Activated CD4-positive, alpha-beta T cell treated with anti-CD3 and anti-CD28 coated beads, Interleukin-2, amount 10 ng/mL, durations not matched to agents 7 days and 5 days (primary cell): ENCODE measurements at regions not wholly inside any gene's neighbourhood (a gene's known extent, or its start where the extent isn't known, plus 50 kb on each side); places are given as distances from the start of the nearest gene placed in this dataset.
"Not testable (repeated sequence)": the region's sequence is repeated elsewhere in the genome, so short reads cannot be mapped to it uniquely, and the experiment has no call there.

Experiments used
- CTCF ChIA-PET: fragments of 350-600 bp; sonication (Branson Sonifier 250); formaldehyde crosslinking; loops from one replicate; lab custom pipeline; 2021; ENCODE audit warnings: antibody characterized with exemption; lab: Charles Lee
- POLR2A ChIA-PET: fragments of 350-600 bp; sonication (Branson Sonifier 250); formaldehyde crosslinking; loops from one replicate; lab custom pipeline; 2021; ENCODE audit warnings: antibody characterized with exemption; lab: Charles Lee
- DNase-seq: peaks from one replicate; pipeline ENCODE4 v3.0.0-alpha.2; 2020
- H3K27ac Mint-ChIP-seq: one replicate; pipeline ENCODE4 v1.8.0; 2021; ENCODE audit warnings: mild to moderate bottlenecking, moderate library complexity, mixed read lengths
- H3K27me3 Mint-ChIP-seq: one replicate; pipeline ENCODE4 v1.8.0; 2021; ENCODE audit warnings: mixed read lengths
- H3K36me3 Mint-ChIP-seq: one replicate; pipeline ENCODE4 v1.8.0; 2021; ENCODE audit warnings: low read depth, mixed read lengths
- H3K4me1 Mint-ChIP-seq: one replicate; pipeline ENCODE4 v1.8.0; 2021; ENCODE audit warnings: mixed read lengths
- H3K4me3 Mint-ChIP-seq: one replicate; pipeline ENCODE4 v1.8.0; 2021; ENCODE audit warnings: mild to moderate bottlenecking, moderate library complexity, mixed read lengths
- H3K9me3 Mint-ChIP-seq: one replicate; pipeline ENCODE4 v1.8.0; 2021; ENCODE audit warnings: mixed read lengths

- H3K27me3 Mint-ChIP-seq = peaks cover 4% of the 10 kb centered on the region
- ChIA-PET CTCF (no interaction called here), POLR2A (no interaction called here)
- no peak for DNase-seq
- no peaks in the 10 kb centered on the region for H3K9me3 Mint-ChIP-seq
- no peak overlapping the region for H3K27ac Mint-ChIP-seq
- H3K4me3 Mint-ChIP-seq = no peak overlapping the region
- H3K4me1 Mint-ChIP-seq = no peaks in the 10 kb centered on the region
- no peaks in the 10 kb centered on the region for H3K36me3 Mint-ChIP-seq
These were observed 267.8 kb downstream of the TSN start for GRCh38 chr2:122023059-122023864.

- Mint-ChIP-seq H3K36me3 (no peaks in the 10 kb centered on the region), H3K4me3 (no peak overlapping the region), H3K27me3 (no peaks in the 10 kb centered on the region), H3K4me1 (no peaks in the 10 kb centered on the region), H3K9me3 (no peaks in the 10 kb centered on the region), H3K27ac (no peak overlapping the region)
- POLR2A ChIA-PET = no interaction called here
- DNase-seq = no peak
- CTCF ChIA-PET = no interaction called here
These were observed 272.2 kb downstream of the TSN start for GRCh38 chr2:122027510-122028217.

- POLR2A ChIA-PET = no interaction called here
- H3K9me3 Mint-ChIP-seq = no peaks in the 10 kb centered on the region
These were observed 273.1 kb downstream of the TSN start for GRCh38 chr2:122028371-122029100.

GRCh38 chr2:122029456-122029855 is 274.0 kb downstream of the TSN start:
- no peak for DNase-seq
- no peak overlapping the region for H3K4me3 Mint-ChIP-seq
- H3K4me1 Mint-ChIP-seq = no peaks in the 10 kb centered on the region
- ChIA-PET CTCF (no interaction called here), POLR2A (no interaction called here)
- no peaks in the 10 kb centered on the region for H3K9me3 Mint-ChIP-seq
- peaks cover 3% of the 10 kb centered on the region for H3K27me3 Mint-ChIP-seq
- H3K27ac Mint-ChIP-seq = no peak overlapping the region
- no peaks in the 10 kb centered on the region for H3K36me3 Mint-ChIP-seq

More at GRCh38 chr2:122028371-122029100, 273.1 kb downstream of the TSN start:
- H3K27ac Mint-ChIP-seq = no peak overlapping the region
- DNase-seq = no peak
- H3K27me3 Mint-ChIP-seq = peaks cover 3% of the 10 kb centered on the region
- no peak overlapping the region for H3K4me3 Mint-ChIP-seq
- CTCF ChIA-PET = no interaction called here
- H3K4me1 Mint-ChIP-seq = no peaks in the 10 kb centered on the region
- H3K36me3 Mint-ChIP-seq = no peaks in the 10 kb centered on the region

GRCh38 chr2:122029945-122030344 is 274.5 kb downstream of the TSN start:
- no peak overlapping the region for H3K27ac Mint-ChIP-seq
- H3K27me3 Mint-ChIP-seq = peaks cover 3% of the 10 kb centered on the region
- no peak overlapping the region for H3K4me3 Mint-ChIP-seq
- POLR2A ChIA-PET = no interaction called here
- DNase-seq = no peak
- H3K36me3 Mint-ChIP-seq = no peaks in the 10 kb centered on the region
- no peaks in the 10 kb centered on the region for H3K9me3 Mint-ChIP-seq
- CTCF ChIA-PET = interaction anchor here (0.6 kb wide), 1 partner anchor 12 kb away, joined by 3 read pairs; no protein-coding TSS in a partner anchor
- no peaks in the 10 kb centered on the region for H3K4me1 Mint-ChIP-seq

GRCh38 chr2:122031544-122032263 is 276.3 kb downstream of the TSN start:
- Mint-ChIP-seq H3K27ac (no peak overlapping the region), H3K4me1 (no peaks in the 10 kb centered on the region), H3K9me3 (no peaks in the 10 kb centered on the region), H3K4me3 (no peak overlapping the region), H3K27me3 (peaks cover 3% of the 10 kb centered on the region), H3K36me3 (no peaks in the 10 kb centered on the region)
- POLR2A ChIA-PET = no interaction called here
- CTCF ChIA-PET = no interaction called here
- no peak for DNase-seq

- CTCF ChIA-PET = no interaction called here
- Mint-ChIP-seq H3K27ac (peak overlapping the region; percentile 48), H3K36me3 (no peaks in the 10 kb centered on the region), H3K4me1 (no peaks in the 10 kb centered on the region), H3K27me3 (peaks cover 3% of the 10 kb centered on the region), H3K9me3 (no peaks in the 10 kb centered on the region), H3K4me3 (no peak overlapping the region)
- POLR2A ChIA-PET = no interaction called here
- DNase-seq = no peak
These were observed 276.8 kb downstream of the TSN start for GRCh38 chr2:122032264-122032645.

GRCh38 chr2:122033778-122034177 is 278.3 kb downstream of the TSN start:
- H3K36me3 Mint-ChIP-seq = no peaks in the 10 kb centered on the region
- no peaks in the 10 kb centered on the region for H3K9me3 Mint-ChIP-seq
- ChIA-PET POLR2A (no interaction called here), CTCF (no interaction called here)
- no peak overlapping the region for H3K27ac Mint-ChIP-seq
- no peak for DNase-seq
- no peak overlapping the region for H3K4me3 Mint-ChIP-seq
- peaks cover 3% of the 10 kb centered on the region for H3K27me3 Mint-ChIP-seq
- H3K4me1 Mint-ChIP-seq = no peaks in the 10 kb centered on the region

GRCh38 chr2:122034344-122034743 is 278.9 kb downstream of the TSN start:
- Mint-ChIP-seq H3K27me3 (peaks cover 3% of the 10 kb centered on the region), H3K4me3 (no peak overlapping the region), H3K9me3 (no peaks in the 10 kb centered on the region), H3K4me1 (no peaks in the 10 kb centered on the region), H3K27ac (no peak overlapping the region), H3K36me3 (no peaks in the 10 kb centered on the region)
- POLR2A ChIA-PET = no interaction called here
- CTCF ChIA-PET = no interaction called here
- no peak for DNase-seq

GRCh38 chr2:122034777-122035176 is 279.3 kb downstream of the TSN start:
- DNase-seq = no peak
- Mint-ChIP-seq H3K27me3 (peaks cover 3% of the 10 kb centered on the region), H3K4me1 (no peaks in the 10 kb centered on the region), H3K36me3 (no peaks in the 10 kb centered on the region), H3K4me3 (no peak overlapping the region), H3K27ac (no peak overlapping the region), H3K9me3 (no peaks in the 10 kb centered on the region)
- ChIA-PET CTCF (no interaction called here), POLR2A (no interaction called here)

- H3K4me1 Mint-ChIP-seq, H3K4me3 Mint-ChIP-seq, DNase-seq, POLR2A ChIA-PET, H3K27ac Mint-ChIP-seq, H3K9me3 Mint-ChIP-seq, H3K27me3 Mint-ChIP-seq, CTCF ChIA-PET, H3K36me3 Mint-ChIP-seq: not testable (repeated sequence)
These were observed 283.4 kb downstream of the TSN start for GRCh38 chr2:122038816-122039215.

- no peaks in the 10 kb centered on the region for H3K9me3 Mint-ChIP-seq
- no peaks in the 10 kb centered on the region for H3K27me3 Mint-ChIP-seq
- no peak overlapping the region for H3K4me3 Mint-ChIP-seq
- DNase-seq = no peak
- no peak overlapping the region for H3K27ac Mint-ChIP-seq
- ChIA-PET POLR2A (no interaction called here), CTCF (interaction anchor here (1.0 kb wide), 1 partner anchor 11 kb away, joined by 3 read pairs; no protein-coding TSS in a partner anchor)
- H3K36me3 Mint-ChIP-seq = no peaks in the 10 kb centered on the region
- H3K4me1 Mint-ChIP-seq = no peaks in the 10 kb centered on the region
These were observed 286.0 kb downstream of the TSN start for GRCh38 chr2:122041455-122041854.
